ENCODE measurements at regions not wholly inside any gene's neighbourhood (a gene's known extent, or its start where the extent isn't known, plus 50 kb on each side); places are given as distances from the start of the nearest gene placed in this dataset.
"Not testable (repeated sequence)": the region's sequence is repeated elsewhere in the genome, so short reads cannot be mapped to it uniquely, and the experiment has no call there.

GRCh38 chr7:68787566-68787965 is 810.7 kb upstream of the AUTS2 start:
- Mint-ChIP-seq H3K27me3 (ENCODE audit: low read depth in 2 of 2) (no peaks in the 10 kb centered on the region), H3K27ac (no peak overlapping the region), H3K36me3 (no peaks in the 10 kb centered on the region), H3K9me3 (peaks cover 9 to 12% of the 10 kb centered on the region in 2 donors), H3K4me3 (no peak overlapping the region), H3K4me1 (no peaks in the 10 kb centered on the region)
- H3K4me1 ChIP-seq (ENCODE audit: control insufficient read depth, insufficient read depth, low read length): no peaks in the 10 kb centered on the region
- no peak overlapping the region for H3K27ac ChIP-seq (ENCODE audit: low read length)
- no peaks in the 10 kb centered on the region for H3K9me3 ChIP-seq (ENCODE audit: control insufficient read depth, insufficient read depth, low read length)
- DNase-seq: no peak
- TF ChIP-seq, protein P1, sequence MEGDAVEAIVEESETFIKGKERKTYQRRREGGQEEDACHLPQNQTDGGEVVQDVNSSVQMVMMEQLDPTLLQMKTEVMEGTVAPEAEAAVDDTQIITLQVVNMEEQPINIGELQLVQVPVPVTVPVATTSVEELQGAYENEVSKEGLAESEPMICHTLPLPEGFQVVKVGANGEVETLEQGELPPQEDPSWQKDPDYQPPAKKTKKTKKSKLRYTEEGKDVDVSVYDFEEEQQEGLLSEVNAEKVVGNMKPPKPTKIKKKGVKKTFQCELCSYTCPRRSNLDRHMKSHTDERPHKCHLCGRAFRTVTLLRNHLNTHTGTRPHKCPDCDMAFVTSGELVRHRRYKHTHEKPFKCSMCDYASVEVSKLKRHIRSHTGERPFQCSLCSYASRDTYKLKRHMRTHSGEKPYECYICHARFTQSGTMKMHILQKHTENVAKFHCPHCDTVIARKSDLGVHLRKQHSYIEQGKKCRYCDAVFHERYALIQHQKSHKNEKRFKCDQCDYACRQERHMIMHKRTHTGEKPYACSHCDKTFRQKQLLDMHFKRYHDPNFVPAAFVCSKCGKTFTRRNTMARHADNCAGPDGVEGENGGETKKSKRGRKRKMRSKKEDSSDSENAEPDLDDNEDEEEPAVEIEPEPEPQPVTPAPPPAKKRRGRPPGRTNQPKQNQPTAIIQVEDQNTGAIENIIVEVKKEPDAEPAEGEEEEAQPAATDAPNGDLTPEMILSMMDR (IDR thresholded peaks at IDR 0.05): no peak
- no peak for ATAC-seq
- no peaks in the 10 kb centered on the region for H3K36me3 ChIP-seq (ENCODE audit: control insufficient read depth, insufficient read depth, low read length)
- H3K4me3 ChIP-seq (ENCODE audit: low read length): no peak overlapping the region
- no peaks in the 10 kb centered on the region for H3K27me3 ChIP-seq (ENCODE audit: control insufficient read depth, insufficient read depth, low read length)
- intact Hi-C loops (cut with micrococcal nuclease): no loop called here
- 69% methylated on average over 4 of the region's 5 CpGs for WGBS (ENCODE audit: insufficient coverage)

DNA sequence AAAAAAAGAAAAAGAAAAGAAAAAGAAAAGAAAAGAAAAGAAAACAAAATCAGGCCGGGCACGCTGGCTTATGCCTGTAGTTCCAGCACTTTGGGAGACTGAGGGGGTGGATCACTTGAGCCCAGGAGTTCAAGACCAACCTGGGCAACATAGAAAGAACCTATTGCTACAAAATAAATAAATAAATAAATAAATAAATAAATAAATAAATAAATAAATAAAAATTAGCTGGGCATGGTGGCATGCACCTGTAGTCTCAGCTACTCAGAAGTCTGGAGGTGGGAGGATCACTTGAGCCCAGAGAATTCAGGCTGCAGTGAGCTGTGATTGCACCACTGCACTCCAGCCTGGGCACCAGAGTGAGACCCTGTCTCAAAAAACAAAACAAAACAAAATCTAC is 809.7 kb upstream of the AUTS2 start:
- H3K36me3 ChIP-seq (ENCODE audit: control insufficient read depth, insufficient read depth, low read length): not testable (repeated sequence)
- peaks cover 8 to 10% of the 10 kb centered on the region in 2 donors for H3K9me3 Mint-ChIP-seq
- 40% methylated on average over 1 of the region's 2 CpGs for WGBS (ENCODE audit: insufficient coverage)

GRCh38 chr7:68789597-68789996 is 808.7 kb upstream of the AUTS2 start:
- Histone ChIP-seq H3K9me3 (ENCODE audit: control insufficient read depth, insufficient read depth, low read length) (no peaks in the 10 kb centered on the region), H3K4me3 (ENCODE audit: low read length) (no peak overlapping the region), H3K36me3 (ENCODE audit: control insufficient read depth, insufficient read depth, low read length) (no peaks in the 10 kb centered on the region), H3K27ac (ENCODE audit: low read length) (no peak overlapping the region), H3K4me1 (ENCODE audit: control insufficient read depth, insufficient read depth, low read length) (no peaks in the 10 kb centered on the region), H3K27me3 (ENCODE audit: control insufficient read depth, insufficient read depth, low read length) (no peaks in the 10 kb centered on the region)
- Mint-ChIP-seq H3K36me3 (no peaks in the 10 kb centered on the region), H3K4me3 (no peak overlapping the region), H3K27me3 (ENCODE audit: low read depth in 2 of 2) (no peaks in the 10 kb centered on the region), H3K9me3 (peaks cover 5 to 6% of the 10 kb centered on the region in 2 donors), H3K4me1 (no peaks in the 10 kb centered on the region), H3K27ac (no peak overlapping the region)
- TF ChIP-seq, protein P1 (IDR thresholded peaks at IDR 0.05): no peak
- ATAC-seq: no peak
- 5% methylated on average over 4 of the region's 4 CpGs for WGBS (ENCODE audit: insufficient coverage)
- intact Hi-C loops (cut with micrococcal nuclease): no loop called here
- DNase-seq: no peak

More for the DNA sequence above, 809.7 kb upstream of the AUTS2 start:
- H3K4me3 ChIP-seq (ENCODE audit: low read length); H3K4me1 Mint-ChIP-seq; H3K4me1 ChIP-seq (ENCODE audit: control insufficient read depth, insufficient read depth, low read length); H3K27ac ChIP-seq (ENCODE audit: low read length); H3K27ac Mint-ChIP-seq; H3K36me3 Mint-ChIP-seq; intact Hi-C loops (cut with micrococcal nuclease); ATAC-seq; H3K27me3 Mint-ChIP-seq (ENCODE audit: low read depth in 2 of 2); H3K4me3 Mint-ChIP-seq; DNase-seq; H3K27me3 ChIP-seq (ENCODE audit: control insufficient read depth, insufficient read depth, low read length); H3K9me3 ChIP-seq (ENCODE audit: control insufficient read depth, insufficient read depth, low read length): not testable (repeated sequence)

DNA sequence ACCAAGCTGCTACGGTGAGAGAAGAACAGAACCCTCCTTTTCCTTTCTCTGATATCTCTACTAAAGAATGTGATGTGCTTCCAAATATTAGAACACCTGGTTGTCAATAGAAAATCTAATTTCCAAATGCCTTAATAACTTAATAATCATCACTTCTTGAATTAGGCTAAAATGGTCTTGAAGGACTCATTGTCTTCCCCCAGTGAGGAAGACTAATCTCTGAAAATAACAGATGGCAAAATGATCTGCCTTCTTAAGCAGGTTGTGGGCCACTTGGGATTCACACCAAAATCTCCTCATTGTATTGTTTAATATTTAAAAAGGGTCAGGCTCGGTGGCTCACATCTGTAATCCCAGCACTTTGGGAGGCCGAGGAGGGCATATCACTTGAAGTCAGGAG is 805.9 kb upstream of the AUTS2 start:
- DNase-seq (no peak), ATAC-seq (no peak)
- Mint-ChIP-seq H3K9me3 (peaks cover 5 to 11% of the 10 kb centered on the region in 2 donors), H3K4me1 (no peaks in the 10 kb centered on the region), H3K27me3 (ENCODE audit: low read depth in 2 of 2) (no peaks in the 10 kb centered on the region), H3K4me3 (no peak overlapping the region), H3K27ac (no peak overlapping the region), H3K36me3 (no peaks in the 10 kb centered on the region)
- no peaks in the 10 kb centered on the region for H3K27me3 ChIP-seq (ENCODE audit: control insufficient read depth, insufficient read depth, low read length)
- TF ChIP-seq, protein P1 (IDR thresholded peaks at IDR 0.05): no peak
- no peak overlapping the region for H3K27ac ChIP-seq (ENCODE audit: low read length)
- H3K4me3 ChIP-seq (ENCODE audit: low read length): no peak overlapping the region
- WGBS (ENCODE audit: insufficient coverage): 75% methylated on average over 3 of the region's 3 CpGs
- H3K4me1 ChIP-seq (ENCODE audit: control insufficient read depth, insufficient read depth, low read length): no peaks in the 10 kb centered on the region
- intact Hi-C loops (cut with micrococcal nuclease): no loop called here
- no peaks in the 10 kb centered on the region for H3K36me3 ChIP-seq (ENCODE audit: control insufficient read depth, insufficient read depth, low read length)
- peaks cover 4% of the 10 kb centered on the region for H3K9me3 ChIP-seq (ENCODE audit: control insufficient read depth, insufficient read depth, low read length)

All from natural killer cell (primary cell).